ENCODE measurements at regions not wholly inside any gene's neighbourhood (a gene's known extent, or its start where the extent isn't known, plus 50 kb on each side); places are given as distances from the start of the nearest gene placed in this dataset.

GRCh38 chr2:22458440-22458839 lies 926.5 kb upstream of the KLHL29 start:
- TF ChIP-seq, protein P1, sequence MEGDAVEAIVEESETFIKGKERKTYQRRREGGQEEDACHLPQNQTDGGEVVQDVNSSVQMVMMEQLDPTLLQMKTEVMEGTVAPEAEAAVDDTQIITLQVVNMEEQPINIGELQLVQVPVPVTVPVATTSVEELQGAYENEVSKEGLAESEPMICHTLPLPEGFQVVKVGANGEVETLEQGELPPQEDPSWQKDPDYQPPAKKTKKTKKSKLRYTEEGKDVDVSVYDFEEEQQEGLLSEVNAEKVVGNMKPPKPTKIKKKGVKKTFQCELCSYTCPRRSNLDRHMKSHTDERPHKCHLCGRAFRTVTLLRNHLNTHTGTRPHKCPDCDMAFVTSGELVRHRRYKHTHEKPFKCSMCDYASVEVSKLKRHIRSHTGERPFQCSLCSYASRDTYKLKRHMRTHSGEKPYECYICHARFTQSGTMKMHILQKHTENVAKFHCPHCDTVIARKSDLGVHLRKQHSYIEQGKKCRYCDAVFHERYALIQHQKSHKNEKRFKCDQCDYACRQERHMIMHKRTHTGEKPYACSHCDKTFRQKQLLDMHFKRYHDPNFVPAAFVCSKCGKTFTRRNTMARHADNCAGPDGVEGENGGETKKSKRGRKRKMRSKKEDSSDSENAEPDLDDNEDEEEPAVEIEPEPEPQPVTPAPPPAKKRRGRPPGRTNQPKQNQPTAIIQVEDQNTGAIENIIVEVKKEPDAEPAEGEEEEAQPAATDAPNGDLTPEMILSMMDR (IDR thresholded peaks at IDR 0.05 in 4 of 5, conservative IDR thresholded peaks at IDR 0.05 in 1 of 5), result no peak
- TF ChIP-seq POLR2A (IDR thresholded peaks at IDR 0.05), result no peak

Measured in gastrocnemius medialis (tissue), 4 donors.